Neural cell (in vitro differentiated cells): ENCODE measurements at regions not wholly inside any gene's neighbourhood (a gene's known extent, or its start where the extent isn't known, plus 50 kb on each side); places are given as distances from the start of the nearest gene placed in this dataset.

Experiments
- H2AFZ ChIP-seq: fragments of 200-600, 300-800 bp; sonication (generic), shearing (Covaris generic); 2 replicates; pipeline ENCODE4 v1.6.0; 2014; ENCODE audit warnings: low read depth, mild to moderate bottlenecking, antibody characterized with exemption, low read length, moderate library complexity
- H3F3A ChIP-seq: fragments of 200-600 bp; shearing (Covaris generic); 2 replicates; pipeline ENCODE4 v1.6.1; 2016; ENCODE audit warnings: mild to moderate bottlenecking, moderate library complexity, mixed read lengths, antibody characterized with exemption, low read length; ENCODE audit not compliant: insufficient read depth, poor library complexity, severe bottlenecking
- H3K27ac ChIP-seq: fragments of 200-600, 300-800 bp; sonication (generic), shearing (Covaris generic); 2 replicates; pipeline ENCODE4 v1.5.1; 2014; ENCODE audit warnings: mild to moderate bottlenecking, low read length, moderate library complexity
- H3K27me3 ChIP-seq: fragments of 300-800, 200-600 bp; sonication (generic), shearing (Covaris generic); 2 replicates; pipeline ENCODE4 v1.6.0; 2014; ENCODE audit warnings: mild to moderate bottlenecking, low read depth, low read length, moderate library complexity; ENCODE audit not compliant: insufficient read depth
- H3K36me3 ChIP-seq: fragments of 300-800, 200-600 bp; sonication (generic), shearing (Covaris generic); 2 replicates; pipeline ENCODE4 v1.5.1; 2014; ENCODE audit warnings: mild to moderate bottlenecking, antibody characterized with exemption, low read length, moderate library complexity; ENCODE audit not compliant: insufficient read depth
- H3K4me2 ChIP-seq: fragments of 300-800, 200-600 bp; sonication (generic), shearing (Covaris generic); 2 replicates; pipeline ENCODE4 v1.6.0; 2014; ENCODE audit warnings: mild to moderate bottlenecking, low read length
- H3K4me3 ChIP-seq: fragments of 300-800, 200-600 bp; sonication (generic), shearing (Covaris generic); 2 replicates; pipeline ENCODE4 v1.5.1; 2014; ENCODE audit warnings: mild to moderate bottlenecking, low read length, moderate library complexity
- H3K79me2 ChIP-seq: fragments of 200-600 bp; shearing (Covaris generic); replicated peaks from 2 replicates; pipeline ENCODE4 v1.6.0; 2014; ENCODE audit warnings: mild to moderate bottlenecking, low read length, moderate library complexity; ENCODE audit not compliant: insufficient read depth
- H3K9ac ChIP-seq: fragments of 300-800, 200-600 bp; sonication (generic), shearing (Covaris generic); 2 replicates; pipeline ENCODE4 v1.6.1; 2016; ENCODE audit warnings: mild to moderate bottlenecking, low read length, mixed read lengths
- H3K9me2 ChIP-seq: fragments of 200-600 bp; shearing (Covaris generic); 2 replicates; pipeline ENCODE4 v1.6.1; 2016; ENCODE audit warnings: mild to moderate bottlenecking, low read length, mixed read lengths; ENCODE audit not compliant: insufficient read depth
- H3K9me3 ChIP-seq: fragments of 200-600, 300-800 bp; sonication (generic), shearing (Covaris generic); 2 replicates; pipeline ENCODE4 v1.6.1; 2016; ENCODE audit warnings: mild to moderate bottlenecking, mixed run types, low read length, moderate library complexity, mixed read lengths
- H4K20me1 ChIP-seq: fragments of 200-600 bp; shearing (Covaris generic); 2 replicates; pipeline ENCODE4 v1.6.1; 2016; ENCODE audit warnings: mild to moderate bottlenecking, mixed run types; ENCODE audit not compliant: insufficient read depth
- EP300 ChIP-seq: fragments of 450-650 bp; conservative IDR thresholded peaks from 2 replicates; pipeline ENCODE4 v1.6.1; 2014; ENCODE audit warnings: antibody characterized with exemption, mild to moderate bottlenecking, moderate library complexity; ENCODE audit not compliant: poor library complexity, severe bottlenecking
- EZH2 ChIP-seq: fragments of 200-600, 300-800 bp; shearing (Covaris generic), sonication (generic); IDR thresholded peaks from 2 replicates; pipeline ENCODE4 v1.6.1; 2014; ENCODE audit warnings: antibody characterized with exemption, low read length, borderline replicate concordance, mild to moderate bottlenecking; ENCODE audit not compliant: insufficient read depth, poor library complexity, severe bottlenecking
- MXI1 ChIP-seq: fragments of 450-650 bp; conservative IDR thresholded peaks from 2 replicates; pipeline ENCODE4 v1.6.1; 2014; ENCODE audit warnings: antibody characterized with exemption, mild to moderate bottlenecking; ENCODE audit not compliant: poor library complexity, severe bottlenecking
- POLR2AphosphoS5 ChIP-seq: IDR thresholded peaks from 2 replicates; pipeline ENCODE4 v1.6.1; 2012
- RAD21 ChIP-seq: fragments of 450-650 bp; conservative IDR thresholded peaks from 2 replicates; pipeline ENCODE4 v1.6.1; 2014; ENCODE audit warnings: antibody characterized with exemption, mild to moderate bottlenecking, moderate library complexity
- REST ChIP-seq: IDR thresholded peaks from 2 replicates; pipeline ENCODE4 v1.6.1; 2012; ENCODE audit warnings: borderline replicate concordance
- SMC3 ChIP-seq: fragments of 450-650 bp; conservative IDR thresholded peaks from 2 replicates; pipeline ENCODE4 v1.6.1; 2014; ENCODE audit warnings: antibody characterized with exemption, mild to moderate bottlenecking, moderate library complexity; ENCODE audit not compliant: poor library complexity
- TAF1 ChIP-seq: IDR thresholded peaks from 2 replicates; pipeline ENCODE4 v1.6.1; 2012; ENCODE audit warnings: low read depth
- TF ChIP-seq, protein P1 (sequence below): fragments of 450-650 bp; IDR thresholded peaks from 2 replicates; pipeline ENCODE4 v1.5.1; 2014; ENCODE audit warnings: antibody characterized with exemption, mild to moderate bottlenecking, moderate library complexity; ENCODE audit not compliant: poor library complexity, severe bottlenecking

- no peak overlapping the region for H3K9ac ChIP-seq
- no peak overlapping the region for H3K27ac ChIP-seq
- H4K20me1 ChIP-seq = no peaks in the 10 kb centered on the region
- H3K4me3 ChIP-seq = no peak overlapping the region
- no peaks in the 10 kb centered on the region for H3K27me3 ChIP-seq
- H2AFZ ChIP-seq = no peak overlapping the region
- no peaks in the 10 kb centered on the region for H3F3A ChIP-seq
- no peaks in the 10 kb centered on the region for H3K9me2 ChIP-seq
- H3K36me3 ChIP-seq = no peaks in the 10 kb centered on the region
- no peaks in the 10 kb centered on the region for H3K79me2 ChIP-seq
- H3K4me2 ChIP-seq = no peak overlapping the region
- TF ChIP-seq RAD21 (no peak), REST (no peak), EP300 (no peak), TAF1 (no peak), POLR2AphosphoS5 (no peak), MXI1 (no peak), EZH2 (no peak)
- TF ChIP-seq, protein P1, sequence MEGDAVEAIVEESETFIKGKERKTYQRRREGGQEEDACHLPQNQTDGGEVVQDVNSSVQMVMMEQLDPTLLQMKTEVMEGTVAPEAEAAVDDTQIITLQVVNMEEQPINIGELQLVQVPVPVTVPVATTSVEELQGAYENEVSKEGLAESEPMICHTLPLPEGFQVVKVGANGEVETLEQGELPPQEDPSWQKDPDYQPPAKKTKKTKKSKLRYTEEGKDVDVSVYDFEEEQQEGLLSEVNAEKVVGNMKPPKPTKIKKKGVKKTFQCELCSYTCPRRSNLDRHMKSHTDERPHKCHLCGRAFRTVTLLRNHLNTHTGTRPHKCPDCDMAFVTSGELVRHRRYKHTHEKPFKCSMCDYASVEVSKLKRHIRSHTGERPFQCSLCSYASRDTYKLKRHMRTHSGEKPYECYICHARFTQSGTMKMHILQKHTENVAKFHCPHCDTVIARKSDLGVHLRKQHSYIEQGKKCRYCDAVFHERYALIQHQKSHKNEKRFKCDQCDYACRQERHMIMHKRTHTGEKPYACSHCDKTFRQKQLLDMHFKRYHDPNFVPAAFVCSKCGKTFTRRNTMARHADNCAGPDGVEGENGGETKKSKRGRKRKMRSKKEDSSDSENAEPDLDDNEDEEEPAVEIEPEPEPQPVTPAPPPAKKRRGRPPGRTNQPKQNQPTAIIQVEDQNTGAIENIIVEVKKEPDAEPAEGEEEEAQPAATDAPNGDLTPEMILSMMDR = no peak
- H3K9me3 ChIP-seq = no peaks in the 10 kb centered on the region
Observed at GRCh38 chr4:14309431-14309830, 681.9 kb upstream of the BOD1L1 start.

DNA sequence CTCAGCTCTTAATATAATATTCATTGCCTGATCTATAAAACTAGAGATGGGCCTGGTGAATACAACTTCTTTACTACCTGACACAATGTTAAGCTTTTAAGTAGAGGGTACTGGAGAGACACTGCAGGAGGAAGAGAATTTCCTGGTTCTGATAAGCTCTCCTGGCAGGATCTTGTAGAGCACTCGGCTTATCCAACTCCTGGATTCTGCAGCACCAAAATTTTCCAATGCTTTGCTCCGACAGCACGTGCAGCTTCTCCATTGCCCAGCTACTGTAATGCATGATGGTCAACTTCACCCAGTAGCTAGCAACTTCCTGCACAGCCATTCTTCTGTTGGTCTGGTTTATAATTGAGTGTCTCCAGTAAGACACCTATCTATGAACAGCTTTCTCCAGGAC lies 686.2 kb upstream of the BOD1L1 start:
- Histone ChIP-seq H3K9me3 (no peaks in the 10 kb centered on the region), H3K4me3 (no peak overlapping the region), H4K20me1 (no peaks in the 10 kb centered on the region), H3K36me3 (no peaks in the 10 kb centered on the region), H3K9ac (no peak overlapping the region), H2AFZ (no peak overlapping the region), H3K9me2 (no peaks in the 10 kb centered on the region), H3K27me3 (no peaks in the 10 kb centered on the region), H3F3A (no peaks in the 10 kb centered on the region), H3K79me2 (no peaks in the 10 kb centered on the region), H3K4me2 (no peak overlapping the region), H3K27ac (no peak overlapping the region)
- TF ChIP-seq, protein P1 = no peak
- TF ChIP-seq SMC3 (no peak), REST (no peak), MXI1 (no peak), TAF1 (no peak), POLR2AphosphoS5 (no peak), EZH2 (no peak), RAD21 (no peak), EP300 (no peak)
